Transverse colon (tissue), 4 donors: ENCODE measurements at regions not wholly inside any gene's neighbourhood (a gene's known extent, or its start where the extent isn't known, plus 50 kb on each side); places are given as distances from the start of the nearest gene placed in this dataset.

Experiments used
- DNase-seq: peaks from one replicate; pipeline ENCODE4 v3.0.0-alpha.2; 2019
- H3K27ac ChIP-seq, 4 donors: fragments of 200-600 bp; sonication (generic); 2 replicates each; pipeline ENCODE4 v1.5.1; 2016 to 2018; ENCODE audit warnings: inconsistent platforms in 4 of 4
- H3K27me3 ChIP-seq: fragments of 200-600 bp; sonication (generic); 2 replicates; pipeline ENCODE4 v1.5.1; 2017; ENCODE audit warnings: inconsistent platforms
- H3K36me3 ChIP-seq, 4 donors: fragments of 200-600 bp; sonication (generic); 2 replicates each; pipeline ENCODE4 v1.5.1; 2017 to 2019; ENCODE audit warnings: inconsistent platforms in 4 of 4
- H3K4me1 ChIP-seq, 4 donors: fragments of 200-600 bp; sonication (generic); 2 replicates each; pipeline ENCODE4 v1.5.1; 2017 to 2020; ENCODE audit warnings: inconsistent platforms in 4 of 4
- H3K4me3 ChIP-seq, 4 donors: fragments of 200-600 bp; sonication (generic); 1 replicate in 1 of 4; 2 replicates in 3 of 4; pipeline versions ENCODE4 v1.5.1 to v1.6.1; 2017 to 2019; ENCODE audit warnings: inconsistent platforms in 4 of 4
- H3K9me3 ChIP-seq, 2 donors: fragments of 200-600 bp; sonication (generic); 2 replicates each; pipeline ENCODE4 v1.5.1; 2017 to 2019; ENCODE audit warnings: inconsistent platforms in 2 of 2
- EP300 ChIP-seq: sonication (generic); formaldehyde crosslinking; IDR thresholded peaks from one replicate; pipeline ENCODE4 v1.6.1; 2017; ENCODE audit warnings: antibody characterized with exemption, low read depth
- POLR2A ChIP-seq: fragments of 450-650 bp; IDR thresholded peaks from one replicate; pipeline ENCODE4 v1.6.1; 2016; ENCODE audit warnings: antibody characterized with exemption, mild to moderate bottlenecking, moderate library complexity
- POLR2AphosphoS5 ChIP-seq, 3 donors: sonication (generic); formaldehyde crosslinking; IDR thresholded peaks; one replicate each; pipeline ENCODE4 v1.6.1; 2016; ENCODE audit warnings: antibody characterized with exemption in 3 of 3
- WGBS, 2 donors: methylation state at CpG; one replicate each; pipeline ENCODE4 v1.1.5; 2018; ENCODE audit warnings: low coverage in 1 of 2; 5-methylcytosine and 5-hydroxymethylcytosine counted together
- in situ Hi-C, 4 donors: fragments of 200-750 bp; cut with MboI; loops; one replicate each; pipeline versions ENCODE4 v1.15.0 to v1.15.1; 2017; ENCODE audit warnings: low sequenced_read_pairs in 3 of 4, low pct_ligation_motif_present in 1 of 4, low pct_unique_long_range_greater_than_20kb in 1 of 4
- intact Hi-C: fragments of 100-400 bp; cut with DNase I; formaldehyde crosslinking; loops from one replicate; pipeline ENCODE4 v1.15.1; 2023; ENCODE audit warnings: low total_unique reads
- TF ChIP-seq, protein P1 (sequence below), 5 experiments: fragments of 200-600 bp in 3 of 5; fragments of 450-650 bp in 2 of 5; sonication (generic) in 3 of 5; IDR thresholded peaks; 1 replicate in 2 of 5; 2 replicates in 3 of 5; pipeline ENCODE4 v1.5.1; 2016 to 2017; ENCODE audit warnings: antibody characterized with exemption in 5 of 5, inconsistent platforms in 3 of 5, mild to moderate bottlenecking in 2 of 5, moderate library complexity in 1 of 5

DNA sequence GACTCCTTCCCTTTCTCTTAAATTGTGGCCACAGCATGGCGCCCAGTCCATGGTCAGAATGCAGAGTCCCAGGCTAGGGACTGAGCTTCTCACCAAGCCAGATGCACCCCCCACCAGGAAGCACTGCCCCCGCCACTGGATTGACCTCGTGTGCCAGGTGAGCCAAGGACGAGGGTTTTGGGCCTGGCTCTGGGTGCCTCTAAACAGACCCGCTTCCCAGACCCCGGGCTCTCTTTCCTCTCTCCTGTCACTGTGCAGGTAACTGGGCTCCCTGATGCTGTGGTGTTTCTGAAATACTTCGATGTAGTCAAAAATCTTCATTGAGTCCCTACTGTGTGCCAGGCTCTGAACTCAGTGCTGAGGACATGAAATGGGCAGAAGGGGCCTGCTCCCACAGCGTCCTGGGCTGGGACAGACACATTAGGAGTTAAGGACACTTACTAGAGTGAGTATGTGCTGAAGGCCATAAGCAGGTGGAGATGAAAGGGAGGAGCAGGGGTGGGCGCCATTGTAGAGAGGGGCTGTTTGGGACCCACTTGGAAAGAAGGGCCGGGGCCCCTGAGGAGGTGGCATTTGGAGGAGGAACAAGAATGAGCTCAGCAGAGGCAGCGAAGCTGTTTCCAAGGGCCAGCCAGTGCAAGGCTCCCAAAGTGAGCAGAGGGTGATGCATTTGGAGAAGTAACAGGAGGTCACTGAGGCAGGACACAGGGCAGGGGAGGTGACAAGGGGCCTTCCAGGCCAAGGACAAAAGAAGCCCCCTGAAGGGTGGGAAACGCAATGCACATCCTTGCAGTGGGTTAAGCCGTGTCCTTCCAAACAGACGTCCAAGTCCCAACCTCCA lies 217.1 kb downstream of the ANKRD60 start:
- Histone ChIP-seq H3K27me3 (no peaks in the 10 kb centered on the region), H3K4me1 (no peaks in the 10 kb centered on the region), H3K27ac (no peak overlapping the region), H3K4me3 (no peak overlapping the region), H3K9me3 (no peaks in the 10 kb centered on the region), H3K36me3 (no peaks in the 10 kb centered on the region)
- DNase-seq = no peak
- 82% methylated on average over 14 of the region's 14 CpGs; no CpG with 5 or more reads in 1 of the 2 donors for WGBS, 2 donors
- intact Hi-C loops = no loop called here
- in situ Hi-C loops = no loop called here
- TF ChIP-seq, protein P1, sequence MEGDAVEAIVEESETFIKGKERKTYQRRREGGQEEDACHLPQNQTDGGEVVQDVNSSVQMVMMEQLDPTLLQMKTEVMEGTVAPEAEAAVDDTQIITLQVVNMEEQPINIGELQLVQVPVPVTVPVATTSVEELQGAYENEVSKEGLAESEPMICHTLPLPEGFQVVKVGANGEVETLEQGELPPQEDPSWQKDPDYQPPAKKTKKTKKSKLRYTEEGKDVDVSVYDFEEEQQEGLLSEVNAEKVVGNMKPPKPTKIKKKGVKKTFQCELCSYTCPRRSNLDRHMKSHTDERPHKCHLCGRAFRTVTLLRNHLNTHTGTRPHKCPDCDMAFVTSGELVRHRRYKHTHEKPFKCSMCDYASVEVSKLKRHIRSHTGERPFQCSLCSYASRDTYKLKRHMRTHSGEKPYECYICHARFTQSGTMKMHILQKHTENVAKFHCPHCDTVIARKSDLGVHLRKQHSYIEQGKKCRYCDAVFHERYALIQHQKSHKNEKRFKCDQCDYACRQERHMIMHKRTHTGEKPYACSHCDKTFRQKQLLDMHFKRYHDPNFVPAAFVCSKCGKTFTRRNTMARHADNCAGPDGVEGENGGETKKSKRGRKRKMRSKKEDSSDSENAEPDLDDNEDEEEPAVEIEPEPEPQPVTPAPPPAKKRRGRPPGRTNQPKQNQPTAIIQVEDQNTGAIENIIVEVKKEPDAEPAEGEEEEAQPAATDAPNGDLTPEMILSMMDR (IDR thresholded peaks at IDR 0.05) = no peak
- TF ChIP-seq POLR2A (no peak), POLR2AphosphoS5 (IDR thresholded peaks at IDR 0.05) (no peak), EP300 (no peak)

DNA sequence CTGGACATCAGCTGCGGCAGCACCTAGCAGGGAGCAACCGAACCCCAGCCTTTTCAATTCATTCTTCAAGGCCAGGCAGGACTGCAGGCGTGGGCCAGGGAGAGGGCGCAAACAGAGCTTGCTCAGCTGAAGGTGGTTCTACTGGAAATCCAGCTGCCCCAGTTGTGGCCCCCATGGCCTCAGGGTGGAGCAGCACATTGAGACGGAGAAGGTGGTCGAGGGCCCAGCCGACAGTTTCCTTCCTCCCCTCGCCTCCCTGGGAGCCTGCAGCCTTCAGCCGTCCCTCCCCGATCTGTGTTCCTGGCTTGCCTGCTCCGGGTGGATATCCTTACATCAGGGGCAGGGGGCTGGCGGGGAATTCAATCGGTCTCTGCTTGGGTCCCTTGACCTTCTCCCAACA lies 217.8 kb downstream of the ANKRD60 start:
- Histone ChIP-seq H3K9me3 (no peaks in the 10 kb centered on the region), H3K4me1 (no peaks in the 10 kb centered on the region), H3K36me3 (no peaks in the 10 kb centered on the region), H3K27ac (no peak overlapping the region), H3K4me3 (no peak overlapping the region), H3K27me3 (no peaks in the 10 kb centered on the region)
- in situ Hi-C loops = no loop called here
- WGBS, 2 donors = 97% methylated on average over 13 of the region's 13 CpGs; no CpG with 5 or more reads in 1 of the 2 donors
- DNase-seq = no peak
- TF ChIP-seq, protein P1 (IDR thresholded peaks at IDR 0.05) = no peak
- TF ChIP-seq POLR2A (no peak), EP300 (no peak), POLR2AphosphoS5 (IDR thresholded peaks at IDR 0.05) (no peak)
- intact Hi-C loops = no loop called here

DNA sequence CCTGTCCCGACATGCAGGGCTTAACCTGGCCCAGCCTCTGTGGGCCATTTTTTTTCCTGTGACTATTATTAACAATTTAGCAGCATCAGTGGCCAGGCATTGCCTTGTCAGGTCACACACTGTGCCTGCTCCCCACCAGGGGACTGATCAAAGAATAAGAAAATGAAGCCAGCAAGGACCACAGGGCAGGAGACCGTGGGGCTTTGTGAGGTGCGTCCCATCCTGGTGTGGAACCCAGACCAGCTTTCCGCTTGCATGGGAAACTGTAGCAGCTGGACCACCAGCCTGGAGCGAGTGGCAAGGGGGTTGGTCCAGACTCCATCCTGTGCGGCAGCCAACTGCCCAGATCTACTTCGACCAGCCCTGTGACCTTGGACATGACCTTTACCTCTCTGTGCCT lies 218.3 kb downstream of the ANKRD60 start:
- Histone ChIP-seq H3K4me1 (peaks cover 0 to 1% (median 0%) of the 10 kb centered on the region in 4 donors), H3K27me3 (no peaks in the 10 kb centered on the region), H3K4me3 (no peak overlapping the region), H3K27ac (no peak overlapping the region), H3K9me3 (no peaks in the 10 kb centered on the region), H3K36me3 (no peaks in the 10 kb centered on the region)
- TF ChIP-seq, protein P1 (IDR thresholded peaks at IDR 0.05) = no peak
- TF ChIP-seq POLR2A (no peak), POLR2AphosphoS5 (IDR thresholded peaks at IDR 0.05) (no peak), EP300 (no peak)
- 82 to 92% methylated on average over 1 to 7 of the region's 7 CpGs for WGBS, 2 donors
- intact Hi-C loops = no loop called here
- in situ Hi-C loops = no loop called here
- DNase-seq = no peak

DNA sequence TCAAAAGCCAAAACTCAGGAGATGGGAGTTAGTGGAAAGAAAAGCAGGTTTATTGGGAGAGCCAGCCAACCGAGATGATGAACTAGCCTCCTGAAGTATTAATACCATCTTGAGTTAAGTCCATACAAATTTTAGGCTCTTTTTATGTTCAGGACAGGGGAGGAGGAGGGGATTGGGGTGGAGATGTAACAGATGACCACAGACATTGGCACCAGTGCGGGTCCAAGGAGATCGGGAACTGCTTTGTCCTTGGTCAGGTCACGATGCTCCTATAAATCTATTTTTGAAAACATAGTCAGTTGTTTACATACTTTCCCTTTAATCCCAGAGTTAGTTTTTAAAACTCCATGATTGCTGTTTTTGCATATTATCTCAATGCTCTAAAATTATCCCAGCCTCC lies 219.6 kb downstream of the ANKRD60 start:
- no peak overlapping the region for H3K4me3 ChIP-seq
- H3K4me1 ChIP-seq = peaks cover 0 to 4% (median 0%) of the 10 kb centered on the region in 4 donors
- TF ChIP-seq EP300 = no peak
- TF ChIP-seq POLR2A = no peak
- TF ChIP-seq POLR2AphosphoS5 (IDR thresholded peaks at IDR 0.05) = no peak
- TF ChIP-seq, protein P1 (IDR thresholded peaks at IDR 0.05) = no peak
- no peaks in the 10 kb centered on the region for H3K36me3 ChIP-seq
- no peak overlapping the region for H3K27ac ChIP-seq
- no peak for DNase-seq
- in situ Hi-C loops (no loop called here), intact Hi-C loops (no loop called here)
- H3K27me3 ChIP-seq = no peaks in the 10 kb centered on the region
- WGBS, 2 donors = 76 to 100% methylated on average over 2 to 4 of the region's 4 CpGs
- no peaks in the 10 kb centered on the region for H3K9me3 ChIP-seq
